Neural cell (in vitro differentiated cells): ENCODE measurements at regions not wholly inside any gene's neighbourhood (a gene's known extent, or its start where the extent isn't known, plus 50 kb on each side); places are given as distances from the start of the nearest gene placed in this dataset.

ENCODE experiments used
- CTCF ChIP-seq: fragments of 450-650 bp; IDR thresholded peaks from 2 replicates; pipeline ENCODE4 v1.5.1; 2014; ENCODE audit warnings: antibody characterized with exemption, mild to moderate bottlenecking, moderate library complexity; ENCODE audit not compliant: poor library complexity, severe bottlenecking
- SMC3 ChIP-seq: fragments of 450-650 bp; conservative IDR thresholded peaks from 2 replicates; pipeline ENCODE4 v1.6.1; 2014; ENCODE audit warnings: antibody characterized with exemption, mild to moderate bottlenecking, moderate library complexity; ENCODE audit not compliant: poor library complexity

- no peak for TF ChIP-seq CTCF
- no peak for TF ChIP-seq SMC3
Measured at GRCh38 chr2:128564131-128564530, 245.5 kb upstream of the HS6ST1 start.
